ENCODE measurements at regions not wholly inside any gene's neighbourhood (a gene's known extent, or its start where the extent isn't known, plus 50 kb on each side); places are given as distances from the start of the nearest gene placed in this dataset.
"Not testable (repeated sequence)": the region's sequence is repeated elsewhere in the genome, so short reads cannot be mapped to it uniquely, and the experiment has no call there.

- no peak for DNase-seq
Observed at GRCh38 chr1:177640687-177641086, 329.2 kb downstream of the SEC16B start.

- DNase-seq: not testable (repeated sequence)
Observed at GRCh38 chr1:177634151-177634550, 335.7 kb downstream of the SEC16B start.

- no peak for DNase-seq
Observed at GRCh38 chr1:177632923-177633615, 336.8 kb downstream of the SEC16B start.

GRCh38 chr1:177631770-177632169 is 338.1 kb downstream of the SEC16B start:
- DNase-seq: no peak

GRCh38 chr1:177629526-177629925 is 340.3 kb downstream of the SEC16B start:
- no peak for DNase-seq

- no peak for DNase-seq
Observed at GRCh38 chr1:177627148-177627910, 342.5 kb downstream of the SEC16B start.

GRCh38 chr1:177620636-177621190 is 349.1 kb downstream of the SEC16B start:
- DNase-seq: no peak

GRCh38 chr1:177615251-177615650 is 354.6 kb downstream of the SEC16B start:
- no peak for DNase-seq

GRCh38 chr1:177611402-177611801 is 358.5 kb downstream of the SEC16B start:
- DNase-seq: no peak

- DNase-seq: no peak
Observed at GRCh38 chr1:177609953-177610352, 359.9 kb downstream of the SEC16B start.

GRCh38 chr1:177600936-177601335 is 368.9 kb downstream of the SEC16B start:
- peak in 1 of 14 donors; percentile 2 for DNase-seq

- no peak for DNase-seq
Observed at GRCh38 chr1:177600321-177600720, 369.5 kb downstream of the SEC16B start.

- no peak for DNase-seq
Observed at GRCh38 chr1:177597393-177597792, 372.5 kb downstream of the SEC16B start.

- DNase-seq: no peak
Observed at GRCh38 chr1:177596485-177596884, 373.4 kb downstream of the SEC16B start.

- DNase-seq: no peak
Observed at GRCh38 chr1:177593105-177593504, 376.8 kb downstream of the SEC16B start.

GRCh38 chr1:177592624-177593023 is 377.2 kb downstream of the SEC16B start:
- DNase-seq: no peak

GRCh38 chr1:177591155-177591554 is 378.7 kb downstream of the SEC16B start:
- DNase-seq: no peak

- DNase-seq: no peak
Observed at GRCh38 chr1:177589166-177589565, 380.7 kb downstream of the SEC16B start.

- DNase-seq: no peak
Observed at GRCh38 chr1:177586429-177586828, 383.4 kb downstream of the SEC16B start.

- DNase-seq: no peak
Observed at GRCh38 chr1:177585302-177586220, 384.3 kb downstream of the SEC16B start.

- DNase-seq: no peak
Observed at GRCh38 chr1:177573901-177574300, 396.0 kb downstream of the SEC16B start.

- no peak for DNase-seq
Observed at GRCh38 chr1:177571485-177572076, 398.3 kb downstream of the SEC16B start.

All from C1 segment of cervical spinal cord (tissue), 14 donors.